ENCODE measurements at regions not wholly inside any gene's neighbourhood (a gene's known extent, or its start where the extent isn't known, plus 50 kb on each side); places are given as distances from the start of the nearest gene placed in this dataset.

DNA sequence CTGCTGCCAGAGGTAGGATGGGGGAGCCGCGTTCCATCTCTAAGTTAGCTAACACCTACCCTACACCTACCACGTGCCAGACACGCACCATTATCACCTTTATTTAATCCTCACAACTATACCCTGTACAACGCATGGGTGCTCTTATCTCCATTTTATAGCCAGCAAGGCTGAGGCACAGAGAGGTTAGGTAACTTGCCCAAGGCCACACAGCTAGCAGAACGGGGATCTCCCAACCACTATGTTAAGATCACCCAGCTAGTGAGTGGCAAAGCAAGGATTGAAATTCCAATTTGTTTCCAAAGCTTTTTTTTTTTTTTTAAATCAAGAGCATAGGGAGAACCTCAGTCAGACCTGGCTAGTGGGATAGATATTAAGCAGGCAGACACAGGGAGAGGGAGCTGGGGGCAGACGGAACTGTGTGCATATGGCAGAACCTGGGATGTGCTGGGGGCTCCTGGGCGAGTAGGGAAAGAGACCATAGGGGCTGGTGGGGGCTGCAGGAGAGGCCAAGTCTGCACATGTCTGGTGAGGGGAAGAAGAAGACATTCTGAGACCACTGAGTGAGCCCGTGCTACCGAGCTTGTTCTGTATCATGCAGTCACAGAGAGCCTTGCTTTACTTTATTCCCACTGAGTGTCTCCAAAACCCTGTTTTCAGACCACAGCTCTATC is 196.3 kb upstream of the TPM1 start:
- Histone ChIP-seq H3K36me3 (no peaks in the 10 kb centered on the region), H3K4me1 (peaks cover 0 to 35% (median 12%) of the 10 kb centered on the region in 4 donors), H3K27ac (no peak overlapping the region), H3K4me3 (no peak overlapping the region), H3K9me3 (no peaks in the 10 kb centered on the region), H3K27me3 (no peaks in the 10 kb centered on the region)
- DNase-seq (no peak), ATAC-seq (no peak)
- intact Hi-C loops (cut with DNase I) = loop anchor here (10.0 kb wide), 3 partner anchors 61 to 239 kb away; no protein-coding TSS in a partner anchor
- no peak for TF ChIP-seq CTCF (IDR thresholded peaks at IDR 0.05)
- WGBS (ENCODE audit: insufficient coverage, low coverage, low lambda C conversion rate, missing lambda C conversion rate) = 96% methylated on average over 6 of the region's 10 CpGs

DNA sequence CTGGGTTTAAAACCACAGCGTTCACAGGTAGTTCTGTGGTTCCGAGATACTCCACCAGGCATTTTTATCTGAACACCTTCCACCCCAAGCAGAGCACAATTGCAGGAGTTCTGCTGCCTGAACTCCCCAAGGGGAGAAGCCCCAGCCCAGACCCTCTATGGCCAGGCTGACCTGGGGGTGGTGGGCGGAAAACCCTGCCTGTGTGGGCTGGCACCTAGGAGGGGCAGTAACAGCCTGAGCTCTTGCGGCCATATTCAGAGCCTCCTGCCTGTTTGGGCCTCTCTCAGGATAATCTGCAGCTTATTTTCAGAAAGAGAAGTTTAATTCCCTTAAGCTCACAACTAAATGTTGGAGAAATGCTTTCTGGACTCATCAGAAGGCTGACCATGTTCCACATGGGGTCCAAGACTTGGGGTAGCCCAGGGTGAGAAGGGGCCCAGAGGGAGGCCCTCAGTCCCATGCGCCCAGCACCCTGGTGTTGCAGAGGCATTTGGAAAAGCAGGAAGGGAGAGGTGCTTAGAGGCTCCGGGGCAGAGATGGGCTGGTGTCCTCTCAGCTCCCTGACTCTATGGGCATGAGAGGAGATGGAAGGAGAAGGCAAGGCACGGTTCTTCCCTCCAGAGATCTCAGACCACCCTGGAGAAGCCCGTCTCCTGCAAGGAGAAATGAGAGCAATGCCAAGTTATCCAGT is 195.6 kb upstream of the TPM1 start:
- Histone ChIP-seq H3K4me1 (peaks cover 0 to 31% (median 10%) of the 10 kb centered on the region in 4 donors), H3K9me3 (no peaks in the 10 kb centered on the region), H3K27me3 (no peaks in the 10 kb centered on the region), H3K27ac (no peak overlapping the region), H3K36me3 (no peaks in the 10 kb centered on the region), H3K4me3 (no peak overlapping the region)
- intact Hi-C loops (cut with DNase I) = loop anchor here (10.0 kb wide), 3 partner anchors 62 to 238 kb away; no protein-coding TSS in a partner anchor
- TF ChIP-seq POLR2A (IDR thresholded peaks at IDR 0.05) (no peak), CTCF (IDR thresholded peaks at IDR 0.05) (no peak)
- no peak for DNase-seq
- WGBS (ENCODE audit: insufficient coverage, low coverage, low lambda C conversion rate, missing lambda C conversion rate) = 85% methylated on average over 6 of the region's 8 CpGs
- no peak for ATAC-seq

GRCh38 chr15:62847900-62848489 is 194.6 kb upstream of the TPM1 start:
- TF ChIP-seq POLR2A (IDR thresholded peaks at IDR 0.05) (no peak), CTCF (IDR thresholded peaks at IDR 0.05) (peak; percentile 78 to 85 (median 80))
- 48% methylated on average over 4 of the region's 7 CpGs for WGBS (ENCODE audit: insufficient coverage, low coverage, low lambda C conversion rate, missing lambda C conversion rate)

GRCh38 chr15:62848632-62849050 is 193.9 kb upstream of the TPM1 start:
- no peak overlapping the region for H3K4me3 ChIP-seq
- no peak overlapping the region for H3K27ac ChIP-seq
- H3K4me1 ChIP-seq = peaks cover 0 to 27% (median 12%) of the 10 kb centered on the region in 4 donors
- DNase-seq (no peak), ATAC-seq (peak in 3 of 4 donors; percentile 5 to 14 (median 5))
- H3K9me3 ChIP-seq = no peaks in the 10 kb centered on the region
- intact Hi-C loops (cut with DNase I) = loop anchor here (10.0 kb wide), 3 partner anchors 64 to 236 kb away; no protein-coding TSS in a partner anchor
- WGBS (ENCODE audit: insufficient coverage, low coverage, low lambda C conversion rate, missing lambda C conversion rate) = 0% methylated on average over 2 of the region's 5 CpGs
- no peak for TF ChIP-seq POLR2A (IDR thresholded peaks at IDR 0.05)
- TF ChIP-seq CTCF (IDR thresholded peaks at IDR 0.05) = peak in 3 of 4 donors; percentile 10 to 22 (median 12)
- no peaks in the 10 kb centered on the region for H3K27me3 ChIP-seq
- H3K36me3 ChIP-seq = no peaks in the 10 kb centered on the region

More at GRCh38 chr15:62847900-62848489, 194.6 kb upstream of the TPM1 start:
- no peaks in the 10 kb centered on the region for H3K36me3 ChIP-seq
- DNase-seq (peak; percentile 79 to 82 (median 79)), ATAC-seq (peak; percentile 76 to 82 (median 78))
- no peak overlapping the region for H3K27ac ChIP-seq
- no peak overlapping the region for H3K4me3 ChIP-seq
- intact Hi-C loops (cut with DNase I) = loop anchor here (10.0 kb wide), 3 partner anchors 63 to 237 kb away; no protein-coding TSS in a partner anchor
- no peaks in the 10 kb centered on the region for H3K9me3 ChIP-seq
- peaks cover 0 to 24% (median 10%) of the 10 kb centered on the region in 4 donors for H3K4me1 ChIP-seq
- no peaks in the 10 kb centered on the region for H3K27me3 ChIP-seq
